GM12892 (cell line): ENCODE measurements at regions not wholly inside any gene's neighbourhood (a gene's known extent, or its start where the extent isn't known, plus 50 kb on each side); places are given as distances from the start of the nearest gene placed in this dataset.
"Not testable (repeated sequence)": the region's sequence is repeated elsewhere in the genome, so short reads cannot be mapped to it uniquely, and the experiment has no call there.

Experiments used
- DNase-seq: peaks from one replicate; pipeline ENCODE4 v3.0.0; 2011; ENCODE audit not compliant: insufficient read length
- FAIRE-seq: peaks from 2 replicates; lab custom pipeline; 2011; peaks lifted over from hg19 to GRCh38; lab: Jason Lieb, UNC
- POLR2A ChIP-seq: IDR thresholded peaks from 2 replicates; pipeline ENCODE4 v1.6.1; 2011; ENCODE audit warnings: low read depth, low read length, control low read depth
- POLR2AphosphoS5 ChIP-seq: IDR thresholded peaks from 2 replicates; pipeline ENCODE4 v1.6.1; 2011; ENCODE audit warnings: low read depth, low read length, control low read depth
- TAF1 ChIP-seq: IDR thresholded peaks from 2 replicates; pipeline ENCODE4 v1.6.1; 2011; ENCODE audit warnings: low read depth, mild to moderate bottlenecking, control low read depth, low read length, borderline replicate concordance

GRCh38 chr12:124652661-124653060 lies 85.2 kb upstream of the NCOR2 start:
- FAIRE-seq = no peak
- DNase-seq = no peak
- TF ChIP-seq POLR2A = no peak
- no peak for TF ChIP-seq POLR2AphosphoS5
- TF ChIP-seq TAF1 = no peak

GRCh38 chr12:124651516-124652273 lies 84.3 kb upstream of the NCOR2 start:
- TF ChIP-seq POLR2A (no peak), POLR2AphosphoS5 (no peak), TAF1 (no peak)
- FAIRE-seq (no peak), DNase-seq (no peak)

- TF ChIP-seq TAF1 (no peak), POLR2AphosphoS5 (no peak), POLR2A (no peak)
- FAIRE-seq = no peak
- no peak for DNase-seq
Observed at GRCh38 chr12:124650912-124651311, 83.5 kb upstream of the NCOR2 start.

GRCh38 chr12:124648710-124649384 lies 81.4 kb upstream of the NCOR2 start:
- no peak for TF ChIP-seq POLR2AphosphoS5
- TF ChIP-seq TAF1 = no peak
- no peak for TF ChIP-seq POLR2A
- DNase-seq = no peak
- FAIRE-seq = no peak

GRCh38 chr12:124647316-124647715 lies 79.9 kb upstream of the NCOR2 start:
- DNase-seq (no peak), FAIRE-seq (no peak)
- TF ChIP-seq POLR2AphosphoS5 (no peak), TAF1 (no peak), POLR2A (no peak)

GRCh38 chr12:124646385-124647230 lies 79.2 kb upstream of the NCOR2 start:
- FAIRE-seq (no peak), DNase-seq (no peak)
- TF ChIP-seq TAF1 = no peak
- no peak for TF ChIP-seq POLR2AphosphoS5
- no peak for TF ChIP-seq POLR2A

GRCh38 chr12:124645530-124646244 lies 78.3 kb upstream of the NCOR2 start:
- DNase-seq (no peak), FAIRE-seq (no peak)
- TF ChIP-seq TAF1 (no peak), POLR2A (no peak), POLR2AphosphoS5 (no peak)

GRCh38 chr12:124643768-124644167 lies 76.4 kb upstream of the NCOR2 start:
- FAIRE-seq, DNase-seq: not testable (repeated sequence)

- TF ChIP-seq TAF1 = no peak
- no peak for DNase-seq
- no peak for FAIRE-seq
Observed at GRCh38 chr12:124642105-124642504, 74.7 kb upstream of the NCOR2 start.

GRCh38 chr12:124641591-124641990 lies 74.2 kb upstream of the NCOR2 start:
- DNase-seq (no peak), FAIRE-seq (no peak)
- TF ChIP-seq POLR2AphosphoS5 = no peak
- TF ChIP-seq TAF1 = no peak
- TF ChIP-seq POLR2A = no peak

GRCh38 chr12:124640056-124640455 lies 72.6 kb upstream of the NCOR2 start:
- FAIRE-seq (no peak), DNase-seq (no peak)
- TF ChIP-seq POLR2A (no peak), TAF1 (no peak), POLR2AphosphoS5 (no peak)
